MCF 10A (cell line): ENCODE measurements at regions not wholly inside any gene's neighbourhood (a gene's known extent, or its start where the extent isn't known, plus 50 kb on each side); places are given as distances from the start of the nearest gene placed in this dataset.

ENCODE experiments used
- BruUV-seq: library from RNA; stranded (reverse); fragments of 400-500 nt; replicated peaks from 2 replicates; lab custom pipeline; 2021; lab: Mats Ljungman, UMichigan
- CTCF ChIA-PET: fragments of 300-600 bp; sonication (Branson Sonifier 250); formaldehyde crosslinking; extraction: SDS; loops from one replicate; lab custom pipeline; 2021; ENCODE audit warnings: antibody characterized with exemption, inconsistent platforms; lab: Yijun Ruan, JAX
- POLR2A ChIA-PET: fragments of 300-600, 350-650 bp; sonication (Branson Sonifier 250); formaldehyde crosslinking; extraction: SDS; loops from one replicate; lab custom pipeline; 2020; ENCODE audit warnings: antibody characterized with exemption, inconsistent platforms; lab: Yijun Ruan, JAX
- DNase-seq: peaks from one replicate; pipeline ENCODE4 v3.0.0-alpha.2; 2018; ENCODE audit not compliant: unreplicated experiment
- H3K27ac Mint-ChIP-seq: one replicate; pipeline ENCODE4 v1.8.0; 2022; ENCODE audit warnings: mild to moderate bottlenecking, low read depth, mixed read lengths; ENCODE audit not compliant: unreplicated experiment
- H3K27me3 Mint-ChIP-seq: one replicate; pipeline ENCODE4 v1.8.0; 2022; ENCODE audit warnings: mixed read lengths; ENCODE audit not compliant: insufficient read depth, unreplicated experiment
- H3K36me3 Mint-ChIP-seq: one replicate; pipeline ENCODE4 v1.8.0; 2022; ENCODE audit warnings: mild to moderate bottlenecking, moderate library complexity, mixed read lengths; ENCODE audit not compliant: insufficient read depth, unreplicated experiment
- H3K4me1 Mint-ChIP-seq: one replicate; pipeline ENCODE4 v1.8.0; 2022; ENCODE audit warnings: mixed read lengths; ENCODE audit not compliant: insufficient read depth, unreplicated experiment
- H3K4me3 Mint-ChIP-seq: one replicate; pipeline ENCODE4 v1.8.0; 2022; ENCODE audit warnings: mild to moderate bottlenecking, moderate library complexity, mixed read lengths; ENCODE audit not compliant: unreplicated experiment
- H3K9me3 Mint-ChIP-seq: one replicate; pipeline ENCODE4 v1.8.0; 2022; ENCODE audit warnings: mixed read lengths; ENCODE audit not compliant: unreplicated experiment
- intact Hi-C: fragments of 100-400 bp; cut with micrococcal nuclease; formaldehyde crosslinking; loops from 2 replicates; pipeline ENCODE4 v1.14.1; 2022
- TF ChIP-seq, protein P1 (sequence below): fragments of 200-600 bp; IDR thresholded peaks from one replicate; pipeline ENCODE4 v1.8.0; 2022; ENCODE audit warnings: antibody characterized with exemption, mild to moderate bottlenecking; ENCODE audit not compliant: unreplicated experiment

DNA sequence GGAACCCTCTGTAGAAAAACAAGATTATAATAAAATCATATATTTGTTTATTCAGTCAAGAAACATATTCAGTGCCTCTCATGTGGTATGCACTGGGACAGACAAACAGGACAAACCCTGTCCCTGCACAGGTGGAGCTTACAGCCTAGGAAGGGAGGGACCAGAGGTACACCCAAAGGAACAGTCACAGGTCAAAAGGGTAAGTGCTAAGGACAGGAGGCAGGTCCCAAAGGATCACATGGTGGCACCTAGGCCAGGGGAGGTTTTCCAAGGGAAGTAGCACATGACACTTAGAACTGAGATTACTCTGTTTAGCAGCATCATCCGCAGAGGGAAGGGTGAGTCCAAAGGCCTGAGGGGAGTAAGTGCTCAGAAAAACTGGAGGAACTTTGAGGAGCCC, 254.4 kb upstream of the ARRDC4 start:
- TF ChIP-seq, protein P1, sequence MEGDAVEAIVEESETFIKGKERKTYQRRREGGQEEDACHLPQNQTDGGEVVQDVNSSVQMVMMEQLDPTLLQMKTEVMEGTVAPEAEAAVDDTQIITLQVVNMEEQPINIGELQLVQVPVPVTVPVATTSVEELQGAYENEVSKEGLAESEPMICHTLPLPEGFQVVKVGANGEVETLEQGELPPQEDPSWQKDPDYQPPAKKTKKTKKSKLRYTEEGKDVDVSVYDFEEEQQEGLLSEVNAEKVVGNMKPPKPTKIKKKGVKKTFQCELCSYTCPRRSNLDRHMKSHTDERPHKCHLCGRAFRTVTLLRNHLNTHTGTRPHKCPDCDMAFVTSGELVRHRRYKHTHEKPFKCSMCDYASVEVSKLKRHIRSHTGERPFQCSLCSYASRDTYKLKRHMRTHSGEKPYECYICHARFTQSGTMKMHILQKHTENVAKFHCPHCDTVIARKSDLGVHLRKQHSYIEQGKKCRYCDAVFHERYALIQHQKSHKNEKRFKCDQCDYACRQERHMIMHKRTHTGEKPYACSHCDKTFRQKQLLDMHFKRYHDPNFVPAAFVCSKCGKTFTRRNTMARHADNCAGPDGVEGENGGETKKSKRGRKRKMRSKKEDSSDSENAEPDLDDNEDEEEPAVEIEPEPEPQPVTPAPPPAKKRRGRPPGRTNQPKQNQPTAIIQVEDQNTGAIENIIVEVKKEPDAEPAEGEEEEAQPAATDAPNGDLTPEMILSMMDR, result no peak
- CTCF ChIA-PET, result no interaction called here
- no peaks in the 10 kb centered on the region for H3K4me1 Mint-ChIP-seq
- no peak overlapping the region for H3K27ac Mint-ChIP-seq
- H3K27me3 Mint-ChIP-seq, result peaks cover 13% of the 10 kb centered on the region
- no peaks in the 10 kb centered on the region for H3K9me3 Mint-ChIP-seq
- intact Hi-C loops, result no loop called here
- BruUV-seq, result no TSS peak
- DNase-seq, result no peak
- no peaks in the 10 kb centered on the region for H3K36me3 Mint-ChIP-seq
- POLR2A ChIA-PET, result no interaction called here
- H3K4me3 Mint-ChIP-seq, result no peak overlapping the region

DNA sequence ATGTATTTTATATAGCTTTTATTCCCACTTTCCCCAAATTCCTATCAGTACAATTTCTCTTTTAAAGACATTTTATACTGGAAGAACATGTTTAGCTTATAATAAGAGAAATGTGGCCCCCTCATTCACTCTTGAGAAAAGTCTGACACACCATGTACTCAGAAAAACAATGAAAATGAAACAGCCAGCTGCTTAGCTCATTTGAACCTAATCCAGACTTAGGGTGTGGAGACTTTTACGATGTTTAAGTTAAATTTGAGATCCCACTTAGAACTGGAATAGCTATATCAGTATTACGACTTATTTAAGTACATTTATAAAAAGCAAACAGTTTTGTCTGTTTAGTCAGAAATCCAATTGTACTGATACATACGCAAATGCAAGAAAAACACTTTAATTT, 252.3 kb upstream of the ARRDC4 start:
- TF ChIP-seq, protein P1, result no peak
- POLR2A ChIA-PET, result no interaction called here
- Mint-ChIP-seq H3K27ac (no peak overlapping the region), H3K9me3 (no peaks in the 10 kb centered on the region), H3K4me1 (no peaks in the 10 kb centered on the region), H3K4me3 (no peak overlapping the region), H3K36me3 (no peaks in the 10 kb centered on the region), H3K27me3 (peaks cover 20% of the 10 kb centered on the region)
- intact Hi-C loops, result no loop called here
- no TSS peak for BruUV-seq
- DNase-seq, result no peak
- CTCF ChIA-PET, result no interaction called here

DNA sequence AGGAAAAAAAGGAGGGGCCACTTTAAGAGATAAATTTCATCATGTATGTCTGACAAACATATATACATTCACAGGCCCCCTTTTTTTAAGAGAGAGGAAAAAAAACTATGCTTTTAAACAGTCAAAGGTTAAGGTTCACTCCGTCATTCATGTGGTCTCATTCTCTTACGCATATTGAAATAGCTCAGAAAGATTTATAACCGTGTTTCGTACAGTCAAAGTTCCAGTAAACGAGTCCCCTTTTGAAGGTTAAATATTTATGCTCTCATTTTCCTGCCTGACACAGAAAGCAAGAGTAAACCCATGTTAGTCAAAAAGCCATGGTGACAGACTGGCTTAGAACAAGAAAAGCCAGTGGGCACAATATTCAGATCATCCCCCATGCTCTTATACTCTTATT, 248.0 kb upstream of the ARRDC4 start:
- POLR2A ChIA-PET, result no interaction called here
- Mint-ChIP-seq H3K27ac (no peak overlapping the region), H3K9me3 (no peaks in the 10 kb centered on the region), H3K27me3 (peaks cover 20% of the 10 kb centered on the region), H3K4me3 (no peak overlapping the region), H3K4me1 (no peaks in the 10 kb centered on the region), H3K36me3 (no peaks in the 10 kb centered on the region)
- intact Hi-C loops, result no loop called here
- no TSS peak for BruUV-seq
- DNase-seq, result no peak
- CTCF ChIA-PET, result no interaction called here
- TF ChIP-seq, protein P1, result no peak

DNA sequence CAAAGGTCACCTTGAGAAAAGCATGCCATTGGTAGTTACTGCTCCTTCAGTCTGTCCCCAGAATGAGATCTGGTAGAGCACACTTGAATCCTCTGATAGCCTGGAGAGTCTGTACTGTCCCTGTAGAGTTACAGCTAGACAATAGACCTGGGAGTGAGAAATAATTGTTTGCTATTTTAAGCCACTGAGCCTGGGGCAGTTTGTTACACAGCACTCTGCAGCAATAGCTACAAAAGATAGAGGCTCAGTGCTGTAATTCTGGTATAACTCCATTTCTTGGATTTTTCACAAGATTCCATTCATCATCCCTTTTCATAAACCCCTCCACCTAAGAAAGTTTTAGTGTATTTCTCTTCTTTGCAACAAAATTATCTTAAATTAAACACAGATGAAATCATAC, 242.7 kb upstream of the ARRDC4 start:
- H3K9me3 Mint-ChIP-seq, result no peaks in the 10 kb centered on the region
- no peak overlapping the region for H3K27ac Mint-ChIP-seq
- peaks cover 4% of the 10 kb centered on the region for H3K27me3 Mint-ChIP-seq
- no peak for DNase-seq
- no peaks in the 10 kb centered on the region for H3K4me1 Mint-ChIP-seq
- TF ChIP-seq, protein P1, result no peak
- POLR2A ChIA-PET, result no interaction called here
- intact Hi-C loops, result no loop called here
- CTCF ChIA-PET, result no interaction called here
- H3K4me3 Mint-ChIP-seq, result no peak overlapping the region
- BruUV-seq, result no TSS peak
- H3K36me3 Mint-ChIP-seq, result no peaks in the 10 kb centered on the region
